CD4-positive, alpha-beta T cell treated with Interferon gamma for 1 hour (primary cell): ENCODE measurements at regions not wholly inside any gene's neighbourhood (a gene's known extent, or its start where the extent isn't known, plus 50 kb on each side); places are given as distances from the start of the nearest gene placed in this dataset.

Experiments
- DNase-seq: peaks from one replicate; pipeline ENCODE4 v3.0.0-alpha.2; 2020

- DNase-seq, result no peak
Observed at GRCh38 chr2:64222351-64222750, 78.1 kb upstream of the PELI1 start.

- no peak for DNase-seq
Observed at GRCh38 chr2:64223055-64223454, 78.8 kb upstream of the PELI1 start.

- DNase-seq, result no peak
Observed at GRCh38 chr2:64225491-64225890, 81.3 kb upstream of the PELI1 start.

GRCh38 chr2:64226611-64227010, 82.4 kb upstream of the PELI1 start:
- DNase-seq, result no peak

- DNase-seq, result no peak
Observed at GRCh38 chr2:64227603-64228125, 83.4 kb upstream of the PELI1 start.

- DNase-seq, result peak; percentile 57
Observed at GRCh38 chr2:64228126-64228678, 84.0 kb upstream of the PELI1 start.

GRCh38 chr2:64228918-64229317, 84.7 kb upstream of the PELI1 start:
- DNase-seq, result no peak

GRCh38 chr2:64230540-64230939, 86.3 kb upstream of the PELI1 start:
- DNase-seq, result no peak

GRCh38 chr2:64232266-64232665, 88.0 kb upstream of the PELI1 start:
- DNase-seq, result no peak

GRCh38 chr2:64233376-64233922, 89.2 kb upstream of the PELI1 start:
- DNase-seq, result no peak

GRCh38 chr2:64234150-64234549, 89.9 kb upstream of the PELI1 start:
- no peak for DNase-seq

- no peak for DNase-seq
Observed at GRCh38 chr2:64234785-64235184, 90.6 kb upstream of the PELI1 start.

GRCh38 chr2:64237266-64237665, 93.0 kb upstream of the PELI1 start:
- no peak for DNase-seq

- DNase-seq, result no peak
Observed at GRCh38 chr2:64238799-64239198, 94.6 kb upstream of the PELI1 start.

GRCh38 chr2:64243081-64244036, 99.1 kb upstream of the PELI1 start:
- no peak for DNase-seq

- no peak for DNase-seq
Observed at GRCh38 chr2:64244037-64244416, 99.8 kb upstream of the PELI1 start.

- no peak for DNase-seq
Observed at GRCh38 chr2:64245631-64246030, 101.4 kb upstream of the PELI1 start.

GRCh38 chr2:64246962-64247361, 102.7 kb upstream of the PELI1 start:
- no peak for DNase-seq

GRCh38 chr2:64249426-64249825, 105.2 kb upstream of the PELI1 start:
- no peak for DNase-seq

GRCh38 chr2:64250063-64250462, 105.8 kb upstream of the PELI1 start:
- no peak for DNase-seq

- DNase-seq, result no peak
Observed at GRCh38 chr2:64250751-64251423, 106.7 kb upstream of the PELI1 start.

GRCh38 chr2:64251497-64252250, 107.5 kb upstream of the PELI1 start:
- DNase-seq, result no peak
